Activated effector memory CD4-positive, alpha-beta T cell treated with anti-CD3 and anti-CD28 coated beads, Interleukin-2, amount 50 U/mL, for 16 hours (primary cell): ENCODE measurements at regions not wholly inside any gene's neighbourhood (a gene's known extent, or its start where the extent isn't known, plus 50 kb on each side); places are given as distances from the start of the nearest gene placed in this dataset.
"Not testable (repeated sequence)": the region's sequence is repeated elsewhere in the genome, so short reads cannot be mapped to it uniquely, and the experiment has no call there.

Source experiments
- DNase-seq: peaks from one replicate; pipeline ENCODE4 v3.0.0-alpha.2; 2020

DNA sequence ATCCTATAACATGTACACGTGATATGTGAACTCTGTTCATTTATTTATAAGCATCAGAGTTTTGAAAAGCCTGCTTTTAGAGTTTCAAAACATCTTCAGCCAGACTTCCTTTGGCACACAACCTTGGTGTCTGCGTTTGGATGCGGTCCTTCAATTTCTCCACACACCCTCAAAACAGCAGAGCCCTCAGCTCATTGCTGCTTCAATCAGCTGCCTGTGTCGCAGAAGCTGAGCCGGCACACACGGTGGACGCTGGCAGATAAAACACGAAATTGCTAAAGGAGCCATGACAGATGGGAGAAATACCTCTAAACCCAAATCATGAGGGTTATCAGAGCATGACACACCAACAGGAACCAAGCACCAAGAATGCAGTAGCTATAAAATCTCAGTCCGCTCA, 396.4 kb upstream of the AKR1E2 start:
- no peak for DNase-seq

DNA sequence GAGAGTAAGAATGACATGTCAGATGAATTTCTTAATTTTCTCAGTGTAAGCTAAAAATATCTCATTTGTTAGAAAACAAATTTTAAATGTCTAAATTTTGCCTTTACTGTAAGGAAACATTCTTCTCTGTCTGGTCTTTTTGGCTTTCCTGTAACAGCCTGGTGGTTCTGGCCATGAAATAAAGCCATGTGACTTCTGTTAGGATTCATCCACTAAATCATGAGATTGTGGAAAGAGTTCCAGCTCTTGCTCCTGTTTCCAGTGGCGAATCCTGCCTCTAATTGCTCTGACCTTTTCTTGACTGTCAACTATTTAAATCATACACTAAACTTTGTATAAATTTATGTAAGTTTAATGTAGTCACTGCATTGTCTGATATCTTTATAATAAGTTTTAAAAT, 398.5 kb upstream of the AKR1E2 start:
- DNase-seq = no peak

DNA sequence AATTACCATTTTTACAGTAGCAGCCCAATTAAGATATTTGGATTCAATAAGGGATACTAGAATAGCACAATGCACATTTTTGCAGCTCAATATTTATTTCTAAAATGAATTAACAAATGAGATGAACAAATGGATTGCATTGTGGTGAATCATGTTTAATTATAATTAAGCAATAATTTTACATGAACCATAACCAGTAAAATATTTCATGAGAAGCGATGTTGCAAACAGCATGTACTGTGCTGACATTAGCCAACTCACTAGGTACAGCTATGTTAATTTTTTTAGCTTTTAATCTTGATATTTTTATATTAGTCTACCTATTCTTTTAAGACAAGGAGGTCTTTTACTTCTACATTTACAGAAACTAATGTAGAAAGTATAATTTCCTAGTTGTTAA, 399.1 kb upstream of the AKR1E2 start:
- DNase-seq = no peak

DNA sequence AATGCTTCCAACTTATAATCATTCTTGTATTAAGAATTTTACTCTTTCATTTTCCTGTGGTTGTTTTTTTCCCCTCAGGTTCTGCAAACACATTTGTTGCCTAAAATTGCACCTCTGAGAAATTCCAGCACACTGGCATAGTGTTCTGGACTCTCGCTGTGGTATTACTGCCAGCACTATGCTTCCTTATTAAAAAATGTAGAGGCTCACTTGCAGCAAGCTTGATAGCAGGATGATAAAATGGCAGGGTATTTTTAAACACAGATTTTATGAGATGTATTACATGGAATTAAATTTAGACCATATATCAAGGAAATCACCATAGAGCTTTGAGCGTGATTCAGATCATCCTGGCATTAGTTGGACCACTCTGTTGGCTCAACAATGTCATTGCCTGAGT, 416.7 kb upstream of the AKR1E2 start:
- no peak for DNase-seq

DNA sequence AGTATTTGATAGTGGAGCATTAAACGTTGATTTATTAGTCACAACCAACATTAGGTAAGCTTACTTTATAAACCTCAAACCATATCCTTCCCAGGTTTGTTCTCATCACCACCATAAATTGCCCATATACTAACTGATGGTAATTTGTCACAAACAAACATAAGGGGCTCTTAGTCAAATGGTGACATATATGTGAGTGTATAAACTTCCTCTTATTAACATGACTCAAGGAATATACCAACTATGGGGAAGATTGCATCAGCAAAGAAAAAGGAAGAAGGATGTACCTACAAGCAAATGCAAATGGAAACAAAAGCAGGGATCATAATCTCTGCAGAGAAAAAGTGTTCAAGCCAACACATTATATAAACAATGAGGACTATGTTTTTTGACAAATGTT, 418.2 kb upstream of the AKR1E2 start:
- no peak for DNase-seq

DNA sequence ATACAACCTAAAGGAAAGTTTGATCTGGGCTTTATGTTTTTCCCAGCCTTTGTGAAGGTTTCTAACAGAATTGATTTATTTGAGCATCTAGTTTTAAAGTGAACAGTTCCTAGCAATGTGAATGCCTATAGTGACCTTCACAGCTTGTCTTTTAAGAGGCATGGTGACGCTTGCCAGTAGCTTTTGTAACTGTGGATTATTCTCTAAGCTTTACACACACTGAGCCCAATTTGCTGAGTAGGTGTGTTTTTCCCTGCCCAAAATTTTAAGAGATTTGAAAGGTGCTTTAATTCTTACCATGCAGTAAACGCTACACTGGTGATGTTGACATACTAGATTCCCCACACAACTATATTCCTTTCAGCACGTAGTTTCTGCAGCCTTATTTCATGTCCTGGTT, 420.2 kb upstream of the AKR1E2 start:
- no peak for DNase-seq

DNA sequence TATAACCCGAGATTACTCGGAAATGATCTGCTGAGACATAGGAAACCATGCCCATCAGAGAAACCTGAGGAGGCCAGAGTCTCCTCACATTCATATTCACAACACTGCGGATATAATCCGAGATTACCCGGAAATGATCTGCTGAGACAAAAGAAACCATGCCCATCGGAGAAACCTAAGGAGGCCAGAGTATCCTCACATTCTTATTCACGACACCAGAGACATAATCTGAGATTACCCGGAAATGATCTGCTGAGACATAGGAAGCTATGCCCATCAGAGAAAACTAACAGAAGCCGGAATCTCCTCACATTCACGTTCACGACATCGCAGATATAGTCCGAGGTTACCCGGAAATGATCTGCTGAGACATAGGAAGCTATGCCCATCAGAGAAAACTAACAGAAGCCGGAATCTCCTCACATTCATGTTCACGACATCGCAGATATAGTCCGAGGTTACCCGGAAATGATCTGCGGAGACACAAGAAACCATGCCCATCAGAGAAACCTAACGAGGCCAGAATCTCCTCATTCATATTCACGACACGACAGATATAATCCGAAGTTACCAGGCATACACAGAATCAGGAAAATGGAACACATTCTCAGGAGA, 422.3 kb upstream of the AKR1E2 start:
- no peak for DNase-seq

DNA sequence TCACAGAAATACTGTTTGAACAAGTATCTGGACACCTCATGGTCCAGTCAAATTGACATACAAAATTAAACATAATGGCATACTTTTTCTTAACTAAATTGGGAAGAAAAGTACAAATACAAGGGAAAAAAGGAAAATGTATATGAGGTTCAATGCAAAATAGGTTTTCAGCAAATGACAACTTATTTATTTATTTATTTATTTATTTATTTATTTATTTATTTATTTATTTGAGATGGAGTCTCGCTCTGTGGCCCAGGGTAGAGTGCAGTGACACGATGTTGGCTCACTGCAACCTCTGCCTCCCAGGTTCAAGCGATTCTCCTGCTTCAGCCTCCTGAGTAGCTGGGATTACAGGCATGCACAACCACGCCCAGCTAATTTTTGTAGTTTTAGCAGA, 424.9 kb upstream of the AKR1E2 start:
- not testable (repeated sequence) for DNase-seq

DNA sequence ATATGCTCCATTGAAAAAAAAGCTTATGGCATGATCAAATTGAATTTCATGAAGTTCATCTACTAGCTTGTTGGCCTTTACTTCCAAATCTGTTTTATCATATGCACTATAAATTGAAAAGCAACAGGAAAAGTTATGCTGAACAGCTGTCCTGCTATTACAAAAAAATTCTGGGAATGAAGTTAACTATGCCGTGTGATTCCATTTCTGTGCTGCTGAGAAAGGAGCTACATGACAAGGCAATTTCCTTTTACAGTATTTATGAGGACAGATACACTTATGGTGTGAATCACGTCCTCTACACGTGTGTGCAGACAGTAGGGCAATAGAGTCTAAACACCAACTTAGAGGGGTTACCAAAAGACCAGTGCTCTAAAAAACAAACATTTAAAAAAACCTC, 426.5 kb upstream of the AKR1E2 start:
- DNase-seq = no peak

DNA sequence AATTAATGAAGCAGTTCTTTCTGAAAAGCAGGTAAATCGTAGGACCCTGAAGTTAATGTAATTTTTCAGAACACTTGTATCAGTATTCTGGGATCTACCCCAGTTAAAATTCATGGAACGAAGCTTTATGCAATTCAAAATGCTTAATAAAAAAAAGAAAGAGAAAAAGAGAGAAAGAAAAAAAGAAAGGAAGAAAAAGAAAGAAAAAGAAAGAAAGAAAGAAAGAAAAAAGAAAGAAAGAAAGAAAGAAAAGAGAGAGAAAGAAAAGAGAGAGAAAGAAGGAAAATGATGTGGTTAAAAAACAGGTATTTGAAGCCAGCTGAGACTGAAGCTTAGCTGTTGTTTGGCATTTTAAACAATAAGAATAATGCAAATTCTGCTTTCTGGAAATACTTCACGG, 427.4 kb upstream of the AKR1E2 start:
- no peak for DNase-seq

DNA sequence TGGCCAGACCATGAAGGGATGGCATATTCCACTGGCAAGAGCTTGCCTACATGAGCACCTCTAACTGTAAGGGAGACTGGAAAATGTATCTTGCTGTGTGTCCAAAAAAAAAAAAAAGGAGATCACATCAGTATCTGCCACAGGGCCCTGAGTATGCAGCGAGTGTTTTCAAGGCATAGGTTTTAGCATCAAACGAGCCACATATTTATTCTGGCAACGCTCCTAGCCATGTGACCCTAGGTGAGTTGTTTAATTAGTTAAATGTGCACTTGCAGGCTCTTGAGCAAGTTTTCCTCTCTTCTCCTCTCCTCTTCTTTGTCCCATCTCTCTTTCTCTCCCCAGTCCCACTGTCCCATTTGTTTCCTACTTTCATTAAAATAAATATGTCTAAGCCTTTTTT, 428.7 kb upstream of the AKR1E2 start:
- DNase-seq = no peak

DNA sequence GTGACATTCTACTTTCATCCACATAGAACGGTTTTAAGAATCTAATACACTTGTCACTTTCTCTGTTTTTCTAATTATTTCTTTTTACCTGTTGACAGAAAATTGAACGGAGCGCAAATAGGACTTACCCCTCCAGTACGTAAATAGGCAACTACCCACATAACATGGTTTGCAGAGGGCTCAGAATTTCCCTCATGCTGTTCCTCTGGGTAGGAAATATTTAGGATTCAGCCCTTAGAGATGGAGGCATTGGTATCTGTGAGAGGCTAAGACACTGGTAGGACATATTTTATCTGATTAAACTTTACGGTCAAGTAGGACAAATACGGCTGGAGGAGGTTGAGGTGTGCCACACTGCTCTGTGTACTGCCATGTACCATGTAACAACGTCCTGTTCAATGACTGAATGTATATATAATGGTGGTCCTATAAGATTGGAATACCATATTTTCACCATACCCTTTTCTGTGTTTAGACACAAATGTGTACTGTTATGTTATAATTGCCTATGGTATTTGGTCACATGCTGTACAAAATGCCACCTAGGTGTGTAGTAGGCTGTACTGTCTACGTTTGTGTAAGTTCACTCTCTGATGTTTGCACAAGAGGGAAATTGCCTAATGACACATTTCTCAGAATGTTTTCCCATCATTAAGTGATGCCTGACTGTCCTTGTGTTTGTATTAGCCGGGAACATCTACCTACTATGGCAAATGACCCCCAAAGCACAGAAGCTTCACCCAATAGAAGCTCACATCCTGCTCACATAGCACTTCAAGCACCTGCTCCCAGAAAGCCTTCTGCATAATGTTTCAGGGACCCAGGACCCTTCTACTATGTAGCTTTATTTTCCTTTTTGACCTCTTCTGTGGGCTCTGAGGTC, 429.4 kb upstream of the AKR1E2 start:
- no peak for DNase-seq

DNA sequence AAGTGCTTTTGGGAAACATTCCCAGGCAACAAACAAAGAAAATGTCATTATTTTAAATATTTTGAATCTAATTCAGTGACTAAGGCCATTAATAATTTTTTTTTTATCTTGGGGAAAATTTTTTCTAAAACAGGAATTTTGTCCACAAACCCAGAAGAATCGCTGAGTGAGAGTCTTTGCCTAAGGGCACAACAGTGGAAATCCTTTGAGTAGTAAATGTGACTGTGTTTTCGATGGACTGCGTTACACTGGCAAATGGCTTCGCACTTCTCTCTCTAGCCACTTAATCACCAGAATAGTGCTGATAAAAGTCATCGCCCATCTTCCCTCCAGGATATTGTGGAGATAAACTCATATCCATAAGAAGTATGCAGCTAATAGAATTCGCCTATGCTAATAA, 430.3 kb upstream of the AKR1E2 start:
- no peak for DNase-seq

DNA sequence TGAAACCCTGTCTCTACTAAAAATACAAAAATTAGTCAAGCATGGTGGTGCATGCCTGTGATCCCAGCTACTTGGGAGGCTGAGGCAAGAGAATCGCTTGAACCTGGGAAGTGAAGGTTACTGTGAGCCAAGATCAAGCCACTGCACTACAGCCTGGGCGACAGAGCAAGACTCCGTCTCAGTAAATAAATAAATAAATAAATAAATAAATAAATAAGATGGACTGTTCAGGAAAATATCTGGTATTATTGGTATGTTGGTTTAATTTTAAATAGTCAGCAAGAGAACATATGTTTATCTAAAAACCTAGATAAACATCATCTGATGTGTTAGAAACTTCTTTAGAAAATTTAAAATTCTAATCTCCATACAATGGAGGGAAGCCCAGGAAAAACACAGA, 431.6 kb upstream of the AKR1E2 start:
- DNase-seq = not testable (repeated sequence)

DNA sequence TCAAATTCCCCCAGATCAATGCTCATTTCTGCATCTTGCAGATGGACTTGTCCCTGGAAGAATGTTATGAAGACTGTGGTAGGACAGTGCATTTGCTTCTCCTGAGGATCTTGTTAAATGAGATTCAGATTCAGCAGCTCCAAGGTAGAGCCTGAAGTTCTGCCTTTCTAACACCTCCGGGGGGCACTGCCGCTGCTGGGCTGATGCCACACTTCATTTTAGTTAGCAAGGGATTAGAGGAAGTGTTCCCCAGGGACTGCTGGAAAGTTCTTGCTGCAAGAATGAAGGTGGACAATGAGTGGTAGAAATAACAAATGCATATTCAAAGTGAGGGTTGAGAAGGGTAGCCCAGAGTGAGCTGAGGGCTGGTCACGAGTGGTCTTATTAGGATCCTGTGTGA, 434.3 kb upstream of the AKR1E2 start:
- DNase-seq = no peak

DNA sequence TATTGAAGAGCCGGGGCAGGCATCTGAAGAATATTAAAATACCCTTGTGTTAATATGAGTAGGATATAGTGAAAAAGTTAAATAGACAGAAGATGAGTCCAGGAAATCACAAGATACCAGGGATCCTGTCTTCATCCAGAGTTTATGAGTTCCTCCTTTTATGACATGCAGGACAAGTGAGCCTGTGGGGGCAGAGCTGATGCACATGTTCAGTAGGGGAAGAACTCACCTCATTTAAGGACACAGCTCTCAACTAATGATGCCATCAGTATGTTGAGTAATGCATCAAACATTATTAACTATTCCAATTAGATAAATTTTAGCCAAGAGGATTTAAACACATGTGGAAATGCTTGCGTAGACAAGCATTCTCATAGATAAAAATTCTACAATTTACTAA, 435.8 kb upstream of the AKR1E2 start:
- DNase-seq = no peak

DNA sequence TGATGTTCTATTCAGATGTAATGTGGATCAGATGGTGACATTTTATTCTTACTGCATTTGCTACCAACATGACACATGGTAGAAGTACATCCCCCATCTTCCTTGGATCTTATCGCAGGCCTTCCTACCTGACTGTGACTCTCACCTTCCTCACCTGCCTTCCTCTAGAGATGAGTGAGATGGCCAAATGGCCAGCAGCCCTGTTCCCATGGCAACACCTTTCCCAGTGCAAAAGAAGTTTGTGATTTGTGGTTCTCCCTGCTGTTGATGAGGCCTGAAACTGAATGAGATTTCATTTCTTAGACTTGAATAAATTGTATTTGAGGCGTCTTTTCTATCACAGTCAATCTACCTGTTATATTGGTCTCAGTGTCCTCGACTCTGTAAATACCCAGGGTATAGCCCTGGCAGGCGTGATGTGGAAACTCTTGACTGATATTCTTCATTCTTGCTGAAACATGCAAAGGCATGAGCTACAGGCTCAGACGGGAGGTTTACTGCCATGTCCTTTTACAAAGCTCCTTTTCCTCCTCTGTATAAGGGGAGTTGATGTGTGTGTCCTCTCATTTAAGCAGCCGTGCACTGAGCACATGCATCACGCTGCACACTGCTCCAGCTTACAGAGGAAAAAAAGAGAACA, 440.7 kb upstream of the AKR1E2 start:
- DNase-seq = no peak

DNA sequence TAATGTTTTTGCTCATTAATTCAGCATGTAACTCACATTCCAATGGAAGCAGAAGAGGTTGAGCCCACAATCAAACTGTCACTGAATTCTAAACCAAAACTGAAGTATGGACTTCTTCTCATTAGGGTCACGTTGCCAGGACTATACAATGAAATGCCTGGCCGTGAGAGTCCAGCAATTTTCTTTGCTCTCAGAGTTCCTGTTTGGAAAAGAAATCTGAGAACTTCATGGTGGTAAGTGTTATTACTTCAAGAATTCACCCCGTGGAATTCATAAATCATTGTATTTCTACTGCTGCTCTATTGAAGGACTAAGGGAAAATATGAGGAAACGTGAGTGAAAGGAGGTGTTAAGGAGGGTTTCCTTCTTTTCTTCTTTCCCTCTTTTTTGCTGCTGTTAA, 441.8 kb upstream of the AKR1E2 start:
- DNase-seq = no peak

DNA sequence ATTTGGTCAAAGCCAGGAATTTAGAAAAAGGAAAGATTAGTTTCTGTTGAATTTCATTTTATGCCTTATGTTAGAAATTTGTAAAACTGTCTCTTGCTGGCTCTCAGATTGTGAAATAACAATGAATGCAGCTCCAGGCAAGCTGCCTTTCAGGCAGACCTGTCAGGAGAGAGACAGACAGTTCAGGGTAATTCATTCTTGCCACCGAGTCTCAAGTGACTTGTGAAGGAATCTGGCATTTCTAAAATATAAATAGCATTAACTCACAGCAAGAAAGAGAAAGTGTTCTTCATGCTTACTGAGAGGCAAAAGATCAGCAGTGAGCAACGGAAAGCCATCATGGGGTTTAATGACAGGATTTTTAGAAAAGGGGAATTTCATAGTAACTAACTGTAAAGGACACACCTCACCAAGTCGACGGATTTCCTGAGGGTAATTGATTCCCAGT, 442.3 kb upstream of the AKR1E2 start:
- no peak for DNase-seq

DNA sequence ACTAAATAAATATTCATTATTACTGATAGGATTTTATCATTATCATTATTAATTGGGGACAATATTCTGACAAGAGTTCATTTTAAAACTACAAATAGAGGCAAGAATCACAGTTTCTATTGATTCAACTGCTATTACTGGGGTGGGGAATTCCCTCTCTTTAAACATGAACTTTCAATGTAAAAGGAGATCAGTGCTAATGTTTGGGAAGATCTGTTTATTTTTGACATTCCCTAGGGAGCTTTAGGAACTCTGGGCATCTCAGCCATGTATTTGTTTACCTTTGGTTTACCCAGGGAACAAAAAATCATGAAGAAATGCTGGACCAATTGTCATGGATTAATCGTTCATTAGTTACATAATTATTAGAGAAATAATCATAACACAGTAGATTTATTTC, 443.2 kb upstream of the AKR1E2 start:
- no peak for DNase-seq

DNA sequence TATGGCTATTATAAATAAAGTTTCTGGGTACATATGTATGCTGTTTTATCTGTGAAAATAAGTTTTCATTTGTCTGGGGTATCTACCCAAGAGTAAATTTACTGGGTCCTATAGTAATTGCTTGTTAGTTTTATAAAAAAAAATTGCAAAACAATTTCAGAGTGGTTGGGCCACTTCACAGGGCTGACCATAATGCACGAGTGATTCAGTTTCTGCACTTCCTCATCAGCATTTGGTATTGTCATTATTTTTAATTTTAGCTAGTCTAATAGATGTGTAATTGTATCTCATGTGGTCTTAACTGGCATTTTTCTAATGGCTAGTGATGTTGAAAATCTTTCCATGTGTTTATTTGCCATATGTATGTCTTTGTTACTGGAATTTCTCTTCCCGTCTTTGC, 452.4 kb upstream of the AKR1E2 start:
- DNase-seq = no peak

DNA sequence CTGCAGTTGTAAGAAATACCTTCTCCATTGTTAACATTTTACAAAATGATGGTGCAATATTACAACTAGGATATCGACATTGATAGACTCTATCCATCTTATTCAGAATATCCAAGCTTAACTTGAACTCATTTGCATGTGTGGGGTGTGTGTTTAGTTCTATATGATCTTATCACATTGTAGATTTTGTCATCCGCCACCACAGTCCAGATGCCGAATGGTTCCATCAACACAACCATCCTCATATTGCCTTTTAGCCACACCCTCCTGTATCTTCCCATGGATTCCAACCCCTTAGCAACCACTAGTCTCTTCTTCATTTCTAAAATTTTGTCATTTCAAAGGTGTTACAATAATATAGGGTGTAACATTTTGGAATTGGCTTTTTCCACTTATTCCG, 452.9 kb upstream of the AKR1E2 start:
- no peak for DNase-seq

DNA sequence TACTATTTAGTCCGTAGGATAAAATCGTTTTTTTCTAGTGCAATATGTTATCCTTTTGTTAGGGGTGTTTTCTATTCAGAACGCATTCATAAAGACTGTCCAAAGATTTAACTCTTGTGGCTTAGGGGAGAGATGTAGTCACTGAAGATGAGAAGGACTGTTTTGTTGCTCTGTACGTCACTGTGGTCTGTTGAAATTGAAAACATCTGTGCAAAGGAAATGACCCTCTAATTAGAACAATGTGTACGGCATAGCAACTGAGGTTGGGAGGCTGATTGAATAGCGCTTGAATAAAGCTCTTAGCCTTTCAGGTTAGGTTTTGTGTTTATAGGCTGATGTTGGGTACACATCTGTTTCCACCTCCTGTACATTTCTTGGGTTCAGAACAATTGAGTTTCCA, 453.4 kb upstream of the AKR1E2 start:
- DNase-seq = no peak

DNA sequence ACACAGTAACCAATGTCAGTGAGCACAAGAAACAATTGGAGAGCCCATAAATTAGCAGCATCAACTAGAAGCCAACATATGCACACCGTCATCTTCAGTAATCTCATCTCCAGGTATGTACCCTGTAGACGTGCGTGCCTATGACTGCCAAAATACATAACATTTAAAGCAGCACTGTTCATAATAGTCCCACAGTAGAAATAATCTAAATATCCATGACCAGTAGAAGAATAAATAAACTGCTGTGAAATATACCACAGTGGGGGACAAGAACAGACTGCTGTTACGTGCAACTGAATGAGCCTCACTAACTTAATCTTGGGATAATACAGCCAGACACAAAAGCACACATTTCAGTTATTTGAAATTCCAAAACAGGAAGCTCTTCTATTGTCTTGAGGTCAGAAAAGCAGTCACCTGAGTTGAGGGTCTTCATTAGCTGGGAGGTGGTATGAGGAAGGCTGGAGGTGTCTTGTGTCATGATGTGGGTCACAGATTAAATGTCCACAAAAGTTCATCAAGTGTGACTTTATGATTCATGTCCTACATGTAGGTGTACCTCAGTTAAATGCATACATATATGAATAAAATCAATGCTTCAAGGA, 454.2 kb upstream of the AKR1E2 start:
- no peak for DNase-seq
